Spleen (tissue), 7 donors: ENCODE measurements at regions not wholly inside any gene's neighbourhood (a gene's known extent, or its start where the extent isn't known, plus 50 kb on each side); places are given as distances from the start of the nearest gene placed in this dataset.

Source experiments
- CTCF ChIP-seq, 11 experiments: fragments of 200-600 bp in 7 of 11; fragments of 450-650 bp in 4 of 11; sonication (generic) in 4 of 11; IDR thresholded peaks in 8 of 11; conservative IDR thresholded peaks in 3 of 11; 1 replicate in 7 of 11; 2 replicates in 4 of 11; pipeline versions ENCODE4 v1.4.0 to v1.8.0; 2016 to 2021; ENCODE audit warnings: antibody characterized with exemption in 11 of 11, inconsistent platforms in 4 of 11, mild to moderate bottlenecking in 1 of 11
- POLR2A ChIP-seq, 3 donors: fragments of 450-650 bp; IDR thresholded peaks; one replicate each; pipeline ENCODE4 v1.5.1; 2017; ENCODE audit warnings: antibody characterized with exemption in 3 of 3, mild to moderate bottlenecking in 1 of 3
- POLR2AphosphoS5 ChIP-seq, 3 donors: sonication (generic); formaldehyde crosslinking; IDR thresholded peaks; one replicate each; pipeline ENCODE4 v1.5.1; 2017; ENCODE audit warnings: antibody characterized with exemption in 3 of 3
- donor health status: DM: no; HTN: no; CAD: no; lungs with moderate emphysema.
- donor health status: DM: no; HTN: no; CAD: no.
- donor health status: DM: no; HTN: no; CAD: no.

GRCh38 chr9:1939926-1940368 lies 75.2 kb upstream of the SMARCA2 start:
- no peak for TF ChIP-seq POLR2A (IDR thresholded peaks at IDR 0.05)
- peak in 10 of 11 experiments; percentile 9 to 66 (median 48) for TF ChIP-seq CTCF (IDR thresholded peaks at IDR 0.05 in 8 of 11, conservative IDR thresholded peaks at IDR 0.05 in 3 of 11)
- no peak for TF ChIP-seq POLR2AphosphoS5 (IDR thresholded peaks at IDR 0.05)
